Caco-2 (cell line): ENCODE measurements at regions not wholly inside any gene's neighbourhood (a gene's known extent, or its start where the extent isn't known, plus 50 kb on each side); places are given as distances from the start of the nearest gene placed in this dataset.

ENCODE experiments used
- BruUV-seq: library from RNA; stranded (reverse); fragments of 400-500 nt; replicated peaks from 2 replicates; lab custom pipeline; 2021; lab: Mats Ljungman, UMichigan
- CTCF ChIA-PET: fragments of 300-600 bp; sonication (Branson Sonifier 250); formaldehyde crosslinking; loops from one replicate; lab custom pipeline; 2022; ENCODE audit warnings: antibody characterized with exemption; lab: Charles Lee
- POLR2A ChIA-PET: fragments of 300-600 bp; sonication (Branson Sonifier 250); formaldehyde crosslinking; loops from one replicate; lab custom pipeline; 2022; ENCODE audit warnings: antibody characterized with exemption; lab: Charles Lee
- DNase-seq, 2 experiments: peaks; one replicate each; pipeline versions ENCODE4 v3.0.0 to v3.0.0-alpha.2; 2020 to 2022
- H3K27me3 ChIP-seq: replicated peaks from 2 replicates; pipeline ENCODE4 v1.6.0; 2011; ENCODE audit warnings: low read length; ENCODE audit not compliant: control insufficient read depth, insufficient read depth
- H3K36me3 ChIP-seq: 2 replicates; pipeline ENCODE4 v1.5.1; 2011; ENCODE audit warnings: low read length; ENCODE audit not compliant: control insufficient read depth, insufficient read depth
- H3K4me1 ChIP-seq: fragments of 250-450 bp; sonication (Bioruptor Pico); 2 replicates; pipeline ENCODE4 v1.5.1; 2020; ENCODE audit warnings: mild to moderate bottlenecking
- H3K4me3 ChIP-seq: 2 replicates; pipeline ENCODE4 v1.5.1; 2011; ENCODE audit warnings: low read depth, mild to moderate bottlenecking, control low read depth, low read length
- H3K9me3 ChIP-seq: fragments of 250-450 bp; sonication (Bioruptor Pico); 2 replicates; pipeline ENCODE4 v1.5.1; 2020; ENCODE audit warnings: mild to moderate bottlenecking, moderate library complexity
- H3K27ac Mint-ChIP-seq: one replicate; pipeline ENCODE4 v1.8.0; 2022; ENCODE audit warnings: mixed read lengths; ENCODE audit not compliant: unreplicated experiment
- H3K27me3 Mint-ChIP-seq: one replicate; pipeline ENCODE4 v1.8.0; 2022; ENCODE audit warnings: mixed read lengths; ENCODE audit not compliant: insufficient read depth, unreplicated experiment
- H3K36me3 Mint-ChIP-seq: one replicate; pipeline ENCODE4 v1.8.0; 2022; ENCODE audit warnings: mild to moderate bottlenecking, mixed read lengths; ENCODE audit not compliant: insufficient read depth, unreplicated experiment
- H3K4me1 Mint-ChIP-seq: one replicate; pipeline ENCODE4 v1.8.0; 2022; ENCODE audit warnings: low read depth, mixed read lengths; ENCODE audit not compliant: unreplicated experiment
- H3K4me3 Mint-ChIP-seq: one replicate; pipeline ENCODE4 v1.8.0; 2022; ENCODE audit warnings: mild to moderate bottlenecking, moderate library complexity, mixed read lengths; ENCODE audit not compliant: unreplicated experiment
- H3K9me3 Mint-ChIP-seq: one replicate; pipeline ENCODE4 v1.8.0; 2022; ENCODE audit warnings: mixed read lengths; ENCODE audit not compliant: unreplicated experiment
- intact Hi-C: fragments of 100-400 bp; cut with micrococcal nuclease; formaldehyde crosslinking; loops from one replicate; pipeline ENCODE4 v1.10.0; 2022; ENCODE audit not compliant: unreplicated experiment
- TF ChIP-seq, protein P1 (sequence below), 2 experiments: fragments of 200-600 bp in 1 of 2; IDR thresholded peaks; 1 replicate in 1 of 2; 2 replicates in 1 of 2; pipeline versions ENCODE4 v1.5.1 to v1.8.0; 2011 to 2022; ENCODE audit warnings: antibody characterized with exemption in 1 of 2, control low read depth in 1 of 2, inconsistent platforms in 1 of 2, low read depth in 1 of 2, low read length in 1 of 2, mild to moderate bottlenecking in 1 of 2, moderate library complexity in 1 of 2; ENCODE audit not compliant: insufficient read depth in 1 of 2, severe bottlenecking in 1 of 2, unreplicated experiment in 1 of 2

DNA sequence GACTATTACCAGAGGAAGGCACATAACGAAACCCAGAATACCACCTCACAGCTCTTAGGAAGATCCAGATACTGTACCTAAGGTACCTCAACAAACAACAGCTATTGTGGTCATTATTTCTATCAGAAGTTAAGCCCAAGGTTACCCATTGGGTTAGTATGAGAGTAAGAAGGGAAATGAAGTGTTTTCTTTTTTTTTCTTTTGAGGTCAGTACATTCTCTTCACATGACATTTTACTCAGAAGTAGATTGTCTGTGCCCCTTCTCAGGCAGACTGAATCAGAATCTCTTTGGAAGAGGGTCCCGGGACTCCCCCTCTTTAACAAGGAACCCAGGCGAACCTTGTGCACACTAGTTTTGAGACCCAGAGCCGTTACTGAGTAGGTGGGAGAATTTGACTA, 233.7 kb upstream of the CXCR4 start:
- CTCF ChIA-PET, result no interaction called here
- TF ChIP-seq, protein P1, sequence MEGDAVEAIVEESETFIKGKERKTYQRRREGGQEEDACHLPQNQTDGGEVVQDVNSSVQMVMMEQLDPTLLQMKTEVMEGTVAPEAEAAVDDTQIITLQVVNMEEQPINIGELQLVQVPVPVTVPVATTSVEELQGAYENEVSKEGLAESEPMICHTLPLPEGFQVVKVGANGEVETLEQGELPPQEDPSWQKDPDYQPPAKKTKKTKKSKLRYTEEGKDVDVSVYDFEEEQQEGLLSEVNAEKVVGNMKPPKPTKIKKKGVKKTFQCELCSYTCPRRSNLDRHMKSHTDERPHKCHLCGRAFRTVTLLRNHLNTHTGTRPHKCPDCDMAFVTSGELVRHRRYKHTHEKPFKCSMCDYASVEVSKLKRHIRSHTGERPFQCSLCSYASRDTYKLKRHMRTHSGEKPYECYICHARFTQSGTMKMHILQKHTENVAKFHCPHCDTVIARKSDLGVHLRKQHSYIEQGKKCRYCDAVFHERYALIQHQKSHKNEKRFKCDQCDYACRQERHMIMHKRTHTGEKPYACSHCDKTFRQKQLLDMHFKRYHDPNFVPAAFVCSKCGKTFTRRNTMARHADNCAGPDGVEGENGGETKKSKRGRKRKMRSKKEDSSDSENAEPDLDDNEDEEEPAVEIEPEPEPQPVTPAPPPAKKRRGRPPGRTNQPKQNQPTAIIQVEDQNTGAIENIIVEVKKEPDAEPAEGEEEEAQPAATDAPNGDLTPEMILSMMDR (IDR thresholded peaks at IDR 0.05; ENCODE audit: insufficient read depth in 1 of 2, low read depth in 1 of 2, low read length in 1 of 2, severe bottlenecking in 1 of 2, unreplicated experiment in 1 of 2), result no peak
- POLR2A ChIA-PET, result no interaction called here
- no peak for DNase-seq
- H3K9me3 ChIP-seq, result peaks cover 4% of the 10 kb centered on the region; the same call in 1 of the 2 replicates
- H3K9me3 Mint-ChIP-seq, result peaks cover 9% of the 10 kb centered on the region
- no peaks in the 10 kb centered on the region for H3K4me1 ChIP-seq
- H3K36me3 ChIP-seq, result no peaks in the 10 kb centered on the region
- BruUV-seq, result no TSS peak
- no peak overlapping the region for H3K4me3 ChIP-seq
- peaks cover 4% of the 10 kb centered on the region for H3K27me3 Mint-ChIP-seq
- intact Hi-C loops, result no loop called here
- no peaks in the 10 kb centered on the region for H3K4me1 Mint-ChIP-seq
- peaks cover 1% of the 10 kb centered on the region; the same call in 1 of the 2 replicates for H3K27me3 ChIP-seq
- no peaks in the 10 kb centered on the region for H3K36me3 Mint-ChIP-seq
- H3K27ac Mint-ChIP-seq, result no peak overlapping the region
- no peak overlapping the region for H3K4me3 Mint-ChIP-seq

DNA sequence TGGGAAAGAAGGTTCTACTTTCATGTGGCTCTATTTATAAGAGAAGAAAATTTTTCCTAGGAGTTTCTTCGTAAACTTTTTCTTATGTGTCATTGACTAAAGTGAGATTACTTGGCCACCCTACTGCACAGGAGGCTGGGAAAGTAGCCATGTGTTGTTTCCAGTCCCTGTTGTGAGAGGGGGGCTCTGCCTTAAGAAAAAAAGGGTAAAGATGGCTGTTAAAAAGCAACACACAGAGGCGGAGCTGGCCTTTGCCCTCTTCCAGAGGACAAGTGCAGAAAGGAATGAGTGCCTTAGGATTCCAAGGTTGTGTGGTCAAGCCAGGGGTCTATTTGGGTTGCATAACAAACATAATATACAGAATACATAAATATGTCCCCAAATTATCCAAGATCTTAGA, 230.0 kb upstream of the CXCR4 start:
- no peaks in the 10 kb centered on the region for H3K36me3 ChIP-seq
- no peaks in the 10 kb centered on the region for H3K27me3 Mint-ChIP-seq
- no peaks in the 10 kb centered on the region for H3K36me3 Mint-ChIP-seq
- intact Hi-C loops, result no loop called here
- ChIA-PET CTCF (no interaction called here), POLR2A (no interaction called here)
- no TSS peak for BruUV-seq
- no peak overlapping the region for H3K4me3 ChIP-seq
- peaks cover 4% of the 10 kb centered on the region; the same call in 1 of the 2 replicates for H3K9me3 ChIP-seq
- no peaks in the 10 kb centered on the region for H3K27me3 ChIP-seq
- TF ChIP-seq, protein P1 (IDR thresholded peaks at IDR 0.05; ENCODE audit: insufficient read depth in 1 of 2, low read depth in 1 of 2, low read length in 1 of 2, severe bottlenecking in 1 of 2, unreplicated experiment in 1 of 2), result no peak
- no peak overlapping the region for H3K4me3 Mint-ChIP-seq
- no peaks in the 10 kb centered on the region for H3K4me1 ChIP-seq
- peaks cover 9% of the 10 kb centered on the region for H3K9me3 Mint-ChIP-seq
- H3K4me1 Mint-ChIP-seq, result no peaks in the 10 kb centered on the region
- DNase-seq, result no peak
- no peak overlapping the region for H3K27ac Mint-ChIP-seq

DNA sequence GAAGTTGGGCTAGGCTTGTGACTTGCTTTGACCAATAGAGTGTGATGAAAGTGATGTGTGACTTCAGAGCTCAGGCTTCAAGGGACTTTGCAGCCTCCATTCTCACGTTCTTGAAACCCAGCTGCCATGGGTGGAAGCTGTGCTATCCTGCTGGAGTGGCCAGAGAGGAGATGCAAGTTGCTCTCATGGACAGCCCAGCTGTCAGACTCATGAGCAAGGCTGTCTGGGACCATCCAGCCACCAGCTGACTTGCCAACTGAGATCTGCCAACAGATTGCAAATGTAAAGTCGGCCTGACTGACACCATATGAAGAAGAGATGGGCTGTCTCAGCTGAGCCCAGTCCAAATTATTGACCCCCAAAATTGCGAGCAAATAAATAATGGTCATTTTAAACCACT, 226.4 kb upstream of the CXCR4 start:
- intact Hi-C loops, result no loop called here
- Mint-ChIP-seq H3K27me3 (peaks cover 3% of the 10 kb centered on the region), H3K36me3 (no peaks in the 10 kb centered on the region), H3K27ac (no peak overlapping the region), H3K4me3 (no peak overlapping the region), H3K4me1 (no peaks in the 10 kb centered on the region), H3K9me3 (no peaks in the 10 kb centered on the region)
- TF ChIP-seq, protein P1 (IDR thresholded peaks at IDR 0.05; ENCODE audit: insufficient read depth in 1 of 2, low read depth in 1 of 2, low read length in 1 of 2, severe bottlenecking in 1 of 2, unreplicated experiment in 1 of 2), result no peak
- H3K4me1 ChIP-seq, result no peaks in the 10 kb centered on the region
- H3K9me3 ChIP-seq, result no peaks in the 10 kb centered on the region
- no peaks in the 10 kb centered on the region for H3K36me3 ChIP-seq
- no TSS peak for BruUV-seq
- no peaks in the 10 kb centered on the region for H3K27me3 ChIP-seq
- DNase-seq, result no peak
- ChIA-PET CTCF (interaction anchor here (0.6 kb wide), 1 partner anchor 365 kb away, joined by 3 read pairs; no protein-coding TSS in a partner anchor), POLR2A (no interaction called here)
- H3K4me3 ChIP-seq, result no peak overlapping the region
